ENCODE measurements at regions not wholly inside any gene's neighbourhood (a gene's known extent, or its start where the extent isn't known, plus 50 kb on each side); places are given as distances from the start of the nearest gene placed in this dataset.

GRCh38 chr13:63110466-63110865, 1694.8 kb upstream of the PCDH20 start:
- no peak for TF ChIP-seq POLR2A (IDR thresholded peaks at IDR 0.05)
- TF ChIP-seq CTCF (IDR thresholded peaks at IDR 0.05), result no peak
